ENCODE measurements at regions not wholly inside any gene's neighbourhood (a gene's known extent, or its start where the extent isn't known, plus 50 kb on each side); places are given as distances from the start of the nearest gene placed in this dataset.

GRCh38 chr10:113285305-113285704 lies 267.5 kb upstream of the HABP2 start:
- DNase-seq (ENCODE audit: extremely low read depth in 1 of 2, low read depth in 1 of 2), result no peak

GRCh38 chr10:113287592-113287991 lies 265.3 kb upstream of the HABP2 start:
- DNase-seq (ENCODE audit: extremely low read depth in 1 of 2, low read depth in 1 of 2), result no peak

- no peak for DNase-seq (ENCODE audit: extremely low read depth in 1 of 2, low read depth in 1 of 2)
Observed at GRCh38 chr10:113290137-113290536, 262.7 kb upstream of the HABP2 start.

GRCh38 chr10:113291413-113291812 lies 261.4 kb upstream of the HABP2 start:
- DNase-seq (ENCODE audit: extremely low read depth in 1 of 2, low read depth in 1 of 2), result no peak

GRCh38 chr10:113292086-113292485 lies 260.8 kb upstream of the HABP2 start:
- DNase-seq (ENCODE audit: extremely low read depth in 1 of 2, low read depth in 1 of 2), result no peak

- no peak for DNase-seq (ENCODE audit: extremely low read depth in 1 of 2, low read depth in 1 of 2)
Observed at GRCh38 chr10:113292743-113293142, 260.1 kb upstream of the HABP2 start.

GRCh38 chr10:113293167-113293566 lies 259.7 kb upstream of the HABP2 start:
- DNase-seq (ENCODE audit: extremely low read depth in 1 of 2, low read depth in 1 of 2), result no peak

GRCh38 chr10:113294868-113295267 lies 258.0 kb upstream of the HABP2 start:
- no peak for DNase-seq (ENCODE audit: extremely low read depth in 1 of 2, low read depth in 1 of 2)

- no peak for DNase-seq (ENCODE audit: extremely low read depth in 1 of 2, low read depth in 1 of 2)
Observed at GRCh38 chr10:113297226-113297625, 255.6 kb upstream of the HABP2 start.

- DNase-seq (ENCODE audit: extremely low read depth in 1 of 2, low read depth in 1 of 2), result no peak
Observed at GRCh38 chr10:113298616-113299015, 254.2 kb upstream of the HABP2 start.

- no peak for DNase-seq (ENCODE audit: extremely low read depth in 1 of 2, low read depth in 1 of 2)
Observed at GRCh38 chr10:113300201-113300600, 252.7 kb upstream of the HABP2 start.

- DNase-seq (ENCODE audit: extremely low read depth in 1 of 2, low read depth in 1 of 2), result no peak
Observed at GRCh38 chr10:113300617-113301016, 252.2 kb upstream of the HABP2 start.

GRCh38 chr10:113301342-113301984 lies 251.4 kb upstream of the HABP2 start:
- DNase-seq (ENCODE audit: extremely low read depth in 1 of 2, low read depth in 1 of 2), result no peak

- no peak for DNase-seq (ENCODE audit: extremely low read depth in 1 of 2, low read depth in 1 of 2)
Observed at GRCh38 chr10:113302062-113302461, 250.8 kb upstream of the HABP2 start.

- DNase-seq (ENCODE audit: extremely low read depth in 1 of 2, low read depth in 1 of 2), result no peak
Observed at GRCh38 chr10:113303544-113304146, 249.2 kb upstream of the HABP2 start.

GRCh38 chr10:113304726-113305125 lies 248.1 kb upstream of the HABP2 start:
- DNase-seq (ENCODE audit: extremely low read depth in 1 of 2, low read depth in 1 of 2), result no peak

GRCh38 chr10:113305871-113306270 lies 247.0 kb upstream of the HABP2 start:
- no peak for DNase-seq (ENCODE audit: extremely low read depth in 1 of 2, low read depth in 1 of 2)

GRCh38 chr10:113309791-113310190 lies 243.1 kb upstream of the HABP2 start:
- no peak for DNase-seq (ENCODE audit: extremely low read depth in 1 of 2, low read depth in 1 of 2)

GRCh38 chr10:113310347-113310746 lies 242.5 kb upstream of the HABP2 start:
- no peak for DNase-seq (ENCODE audit: extremely low read depth in 1 of 2, low read depth in 1 of 2)

- DNase-seq (ENCODE audit: extremely low read depth in 1 of 2, low read depth in 1 of 2), result no peak
Observed at GRCh38 chr10:113313048-113313602, 239.7 kb upstream of the HABP2 start.

GRCh38 chr10:113313722-113314121 lies 239.1 kb upstream of the HABP2 start:
- no peak for DNase-seq (ENCODE audit: extremely low read depth in 1 of 2, low read depth in 1 of 2)

GRCh38 chr10:113316506-113316905 lies 236.3 kb upstream of the HABP2 start:
- DNase-seq (ENCODE audit: extremely low read depth in 1 of 2, low read depth in 1 of 2), result no peak

GRCh38 chr10:113317489-113317888 lies 235.4 kb upstream of the HABP2 start:
- no peak for DNase-seq (ENCODE audit: extremely low read depth in 1 of 2, low read depth in 1 of 2)
